GM13977 (cell line): ENCODE measurements at regions not wholly inside any gene's neighbourhood (a gene's known extent, or its start where the extent isn't known, plus 50 kb on each side); places are given as distances from the start of the nearest gene placed in this dataset.
"Not testable (repeated sequence)": the region's sequence is repeated elsewhere in the genome, so short reads cannot be mapped to it uniquely, and the experiment has no call there.

Source experiments
- DNase-seq: peaks from one replicate; pipeline ENCODE4 v3.0.0; 2012; ENCODE audit warnings: low spot score
- CTCF ChIP-seq: IDR thresholded peaks from 2 replicates; pipeline ENCODE4 v1.5.1; 2012; ENCODE audit warnings: mild to moderate bottlenecking, control low read depth; ENCODE audit not compliant: insufficient read depth; ENCODE audit errors: extremely low read depth, missing control alignments
- in situ Hi-C: fragments of 300-500 bp; cut with MboI; formaldehyde crosslinking; loops from one replicate; pipeline ENCODE4 v1.12.0; 2022; ENCODE audit warnings: low sequenced_read_pairs, low pct_unique_long_range_greater_than_20kb, mixed read lengths, inconsistent platforms; ENCODE audit not compliant: unreplicated experiment

- no peak for TF ChIP-seq CTCF
- in situ Hi-C loops = no loop called here
- DNase-seq = no peak
Observed at GRCh38 chr2:59816075-59816474, 737.4 kb downstream of the BCL11A start.

- DNase-seq, in situ Hi-C loops: not testable (repeated sequence)
Observed at GRCh38 chr2:59810283-59810682, 743.2 kb downstream of the BCL11A start.

DNA sequence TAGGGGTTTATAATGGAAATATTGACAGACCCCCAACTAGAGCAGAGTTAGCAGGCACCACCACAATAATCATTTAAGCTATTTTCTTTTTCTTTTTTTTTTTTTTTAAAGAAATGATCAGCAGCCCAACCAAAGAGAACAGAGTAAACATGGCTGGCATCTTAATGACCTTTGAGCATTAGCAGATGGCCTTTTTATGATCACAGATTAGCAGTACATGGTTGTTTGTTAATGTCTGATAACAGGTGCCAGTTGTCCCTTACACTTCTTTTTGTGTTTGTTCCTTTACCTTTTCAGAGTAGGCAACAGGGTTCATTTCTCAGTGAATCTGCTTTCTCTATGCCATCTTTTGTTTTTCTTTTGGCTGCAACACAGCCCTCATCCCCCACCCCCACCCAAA, 747.0 kb downstream of the BCL11A start:
- TF ChIP-seq CTCF = no peak
- in situ Hi-C loops = no loop called here
- DNase-seq = no peak

- in situ Hi-C loops = no loop called here
- no peak for TF ChIP-seq CTCF
- DNase-seq = no peak
Observed at GRCh38 chr2:59804732-59805131, 748.7 kb downstream of the BCL11A start.

GRCh38 chr2:59803586-59803985, 749.9 kb downstream of the BCL11A start:
- DNase-seq = no peak
- no peak for TF ChIP-seq CTCF
- in situ Hi-C loops = no loop called here

DNA sequence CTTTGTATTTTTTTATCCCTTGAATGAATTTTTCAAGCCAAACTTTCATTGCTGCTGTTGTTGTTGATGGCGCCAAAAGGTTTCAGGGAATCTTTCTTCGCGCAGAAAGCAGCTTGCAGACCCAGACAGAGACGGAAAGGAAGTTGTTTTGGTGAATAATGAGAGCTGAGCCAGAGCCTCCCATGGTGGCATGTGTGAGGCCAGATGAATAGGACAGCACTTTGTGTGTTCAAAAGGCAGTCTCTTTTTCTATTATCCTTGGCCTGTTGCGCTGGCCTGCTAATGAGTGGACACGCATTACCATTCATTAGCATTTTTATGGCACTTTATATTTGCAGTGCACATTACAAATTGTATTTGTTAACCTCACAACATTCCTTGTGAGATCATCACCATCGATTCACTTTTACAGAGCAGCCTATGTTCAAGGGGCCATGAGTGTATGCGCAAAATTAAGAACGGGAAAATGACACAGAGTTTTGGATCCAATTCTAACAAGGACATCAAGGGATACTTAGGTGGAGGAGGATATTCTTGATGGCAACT, 754.7 kb downstream of the BCL11A start:
- TF ChIP-seq CTCF = no peak
- in situ Hi-C loops = no loop called here

DNA sequence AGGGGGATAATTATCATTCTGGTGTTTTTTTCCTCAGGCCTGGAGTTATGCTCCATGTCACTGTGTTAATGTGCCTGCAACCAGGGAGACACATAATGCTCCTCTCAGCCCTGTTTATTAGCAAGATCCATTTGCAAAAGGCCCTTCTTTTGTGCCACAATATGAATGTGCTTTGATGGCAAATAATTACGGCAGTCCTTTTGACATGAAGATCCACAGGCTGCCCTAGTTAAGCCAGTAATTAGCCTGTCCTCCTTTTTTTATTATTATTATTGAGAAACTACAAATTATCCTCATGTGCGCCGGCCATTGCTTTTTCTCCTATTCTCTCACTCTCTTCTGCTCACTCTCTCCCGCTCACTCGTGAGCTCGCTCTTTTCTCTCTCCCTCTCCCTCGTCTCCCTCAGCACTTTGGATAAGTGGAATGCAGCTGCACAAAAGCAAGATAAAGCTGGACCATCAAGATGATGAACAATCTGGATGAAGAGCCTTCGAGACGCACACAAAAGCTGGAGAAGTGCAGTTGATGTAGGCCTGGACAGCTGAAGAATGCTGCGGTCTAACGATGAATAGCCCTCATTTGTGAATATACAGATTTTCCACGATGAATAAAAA, 762.3 kb downstream of the BCL11A start:
- TF ChIP-seq CTCF = no peak
- DNase-seq = no peak
- in situ Hi-C loops = no loop called here

More for the DNA sequence above, 754.7 kb downstream of the BCL11A start:
- no peak for DNase-seq
